ENCODE measurements at regions not wholly inside any gene's neighbourhood (a gene's known extent, or its start where the extent isn't known, plus 50 kb on each side); places are given as distances from the start of the nearest gene placed in this dataset.

DNA sequence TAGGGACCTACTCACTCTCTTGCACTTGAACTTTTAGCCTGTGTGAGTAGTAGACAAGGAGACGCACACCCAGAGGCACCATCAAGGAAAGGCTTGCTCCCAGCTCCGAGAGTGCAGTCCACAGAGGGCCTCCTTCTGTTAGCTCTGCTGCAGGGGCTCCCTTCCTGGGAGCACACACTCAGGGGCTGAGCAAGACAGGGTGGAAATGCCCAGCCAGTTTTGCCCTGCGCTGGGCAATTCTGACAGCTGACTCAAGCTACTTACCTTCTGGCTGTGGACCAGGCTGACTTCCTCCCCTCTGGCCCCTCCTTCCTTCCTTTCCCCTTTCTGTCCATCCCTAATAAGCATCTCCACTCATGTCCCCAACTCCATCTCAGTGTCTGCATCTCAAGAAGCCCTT lies 449.1 kb downstream of the PTPRU start:
- Histone ChIP-seq H3K9me3 (no peaks in the 10 kb centered on the region), H3K4me3 (no peak overlapping the region), H3K27ac (no peak overlapping the region), H3K36me3 (no peaks in the 10 kb centered on the region), H3K27me3 (no peaks in the 10 kb centered on the region), H3K4me1 (ENCODE audit: insufficient read depth) (no peaks in the 10 kb centered on the region)
- intact Hi-C loops (cut with DNase I) = no loop called here
- TF ChIP-seq, protein P1, sequence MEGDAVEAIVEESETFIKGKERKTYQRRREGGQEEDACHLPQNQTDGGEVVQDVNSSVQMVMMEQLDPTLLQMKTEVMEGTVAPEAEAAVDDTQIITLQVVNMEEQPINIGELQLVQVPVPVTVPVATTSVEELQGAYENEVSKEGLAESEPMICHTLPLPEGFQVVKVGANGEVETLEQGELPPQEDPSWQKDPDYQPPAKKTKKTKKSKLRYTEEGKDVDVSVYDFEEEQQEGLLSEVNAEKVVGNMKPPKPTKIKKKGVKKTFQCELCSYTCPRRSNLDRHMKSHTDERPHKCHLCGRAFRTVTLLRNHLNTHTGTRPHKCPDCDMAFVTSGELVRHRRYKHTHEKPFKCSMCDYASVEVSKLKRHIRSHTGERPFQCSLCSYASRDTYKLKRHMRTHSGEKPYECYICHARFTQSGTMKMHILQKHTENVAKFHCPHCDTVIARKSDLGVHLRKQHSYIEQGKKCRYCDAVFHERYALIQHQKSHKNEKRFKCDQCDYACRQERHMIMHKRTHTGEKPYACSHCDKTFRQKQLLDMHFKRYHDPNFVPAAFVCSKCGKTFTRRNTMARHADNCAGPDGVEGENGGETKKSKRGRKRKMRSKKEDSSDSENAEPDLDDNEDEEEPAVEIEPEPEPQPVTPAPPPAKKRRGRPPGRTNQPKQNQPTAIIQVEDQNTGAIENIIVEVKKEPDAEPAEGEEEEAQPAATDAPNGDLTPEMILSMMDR (IDR thresholded peaks at IDR 0.05) = no peak
- TF ChIP-seq POLR2A (IDR thresholded peaks at IDR 0.05) (no peak), EP300 (IDR thresholded peaks at IDR 0.05) (no peak)
- 53 to 68% (median 56%) methylated on average over 3 of the region's 3 CpGs for WGBS, 3 donors
- no peak for DNase-seq

DNA sequence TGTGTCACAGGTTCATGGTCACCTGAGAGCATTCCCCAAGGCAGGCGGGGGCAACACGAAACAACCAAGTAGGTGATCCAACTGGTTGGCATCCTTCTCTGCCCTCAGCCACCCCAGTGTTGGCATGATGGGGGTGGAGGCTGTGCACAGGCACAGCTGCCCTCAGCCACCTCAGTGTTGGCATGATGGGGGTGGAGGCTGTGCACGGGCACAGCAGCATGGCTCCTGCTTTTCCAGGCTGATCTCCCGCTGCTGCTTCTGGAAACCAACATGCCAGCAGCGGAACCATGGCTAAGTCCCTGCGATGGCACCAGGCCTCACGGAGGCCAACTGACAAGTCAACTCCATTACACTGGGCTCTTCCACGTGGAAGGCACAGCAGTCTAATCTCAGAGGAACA lies 447.8 kb downstream of the PTPRU start:
- no peak for DNase-seq
- Histone ChIP-seq H3K4me3 (no peak overlapping the region), H3K9me3 (no peaks in the 10 kb centered on the region), H3K36me3 (no peaks in the 10 kb centered on the region), H3K27me3 (no peaks in the 10 kb centered on the region), H3K27ac (no peak overlapping the region), H3K4me1 (ENCODE audit: insufficient read depth) (no peaks in the 10 kb centered on the region)
- intact Hi-C loops (cut with DNase I) = no loop called here
- TF ChIP-seq EP300 (IDR thresholded peaks at IDR 0.05) = no peak
- TF ChIP-seq, protein P1 (IDR thresholded peaks at IDR 0.05) = no peak
- no peak for TF ChIP-seq POLR2A (IDR thresholded peaks at IDR 0.05)
- WGBS, 3 donors = 82 to 87% (median 83%) methylated on average over 8 of the region's 8 CpGs

DNA sequence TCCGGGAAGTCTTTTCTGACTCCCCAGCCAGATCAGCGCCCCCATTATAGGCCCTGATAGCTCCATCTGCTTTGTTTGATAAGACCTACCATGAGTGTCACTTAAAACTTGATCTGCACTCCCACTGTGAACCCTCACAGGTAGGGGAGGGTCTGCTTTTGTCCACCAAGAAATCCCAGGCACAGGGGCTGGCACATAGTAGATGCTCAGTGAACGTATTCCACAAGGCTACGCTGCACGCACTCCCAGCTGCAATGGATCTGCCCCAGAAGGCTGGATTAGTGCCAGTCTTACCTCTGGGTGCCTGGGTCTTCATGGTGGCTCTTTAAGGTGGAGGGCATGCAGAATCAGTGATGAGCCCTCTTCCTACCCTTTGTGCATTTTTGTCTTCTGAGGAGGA lies 447.1 kb downstream of the PTPRU start:
- H3K36me3 ChIP-seq = no peaks in the 10 kb centered on the region
- WGBS, 3 donors = 77 to 81% (median 79%) methylated on average over 5 of the region's 5 CpGs
- no peaks in the 10 kb centered on the region for H3K27me3 ChIP-seq
- TF ChIP-seq, protein P1 (IDR thresholded peaks at IDR 0.05) = no peak
- TF ChIP-seq POLR2A (IDR thresholded peaks at IDR 0.05) (no peak), EP300 (IDR thresholded peaks at IDR 0.05) (no peak)
- intact Hi-C loops (cut with DNase I) = no loop called here
- H3K27ac ChIP-seq = no peak overlapping the region
- H3K9me3 ChIP-seq = no peaks in the 10 kb centered on the region
- H3K4me3 ChIP-seq = no peak overlapping the region
- no peak for DNase-seq
- no peaks in the 10 kb centered on the region for H3K4me1 ChIP-seq (ENCODE audit: insufficient read depth)

DNA sequence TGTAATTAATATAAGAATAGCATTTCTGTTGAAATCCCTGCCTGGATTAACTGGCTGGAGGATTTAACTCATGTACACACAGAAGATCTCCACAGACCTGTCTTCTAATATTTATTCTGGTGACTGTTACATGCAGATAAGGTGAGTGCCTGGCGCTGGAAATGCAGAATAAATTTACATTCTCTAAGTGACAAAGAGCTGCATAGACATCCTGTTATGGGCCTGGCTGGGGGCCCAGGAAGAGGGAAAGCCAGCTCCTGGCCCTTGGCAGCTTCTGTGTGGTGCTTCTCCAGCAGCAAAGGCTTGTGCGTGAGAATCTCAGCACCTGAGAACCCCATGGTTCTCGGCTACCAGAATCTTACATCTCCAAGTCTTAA lies 446.6 kb downstream of the PTPRU start:
- Histone ChIP-seq H3K27me3 (no peaks in the 10 kb centered on the region), H3K4me1 (ENCODE audit: insufficient read depth) (no peaks in the 10 kb centered on the region), H3K27ac (no peak overlapping the region), H3K9me3 (no peaks in the 10 kb centered on the region), H3K4me3 (no peak overlapping the region), H3K36me3 (no peaks in the 10 kb centered on the region)
- WGBS, 3 donors = 12 to 21% (median 14%) methylated on average over 3 of the region's 3 CpGs
- TF ChIP-seq EP300 (IDR thresholded peaks at IDR 0.05) (no peak), POLR2A (IDR thresholded peaks at IDR 0.05) (no peak)
- TF ChIP-seq, protein P1 (IDR thresholded peaks at IDR 0.05) = no peak
- no peak for DNase-seq
- intact Hi-C loops (cut with DNase I) = no loop called here

Data from ovary (tissue), 7 donors.